OCI-LY1 (cell line): ENCODE measurements at regions not wholly inside any gene's neighbourhood (a gene's known extent, or its start where the extent isn't known, plus 50 kb on each side); places are given as distances from the start of the nearest gene placed in this dataset.

Source experiments
- H2AFZ ChIP-seq: fragments of 200-600 bp; sonication (generic), shearing (Covaris generic); 2 replicates; pipeline ENCODE4 v1.6.0; 2014; ENCODE audit warnings: antibody characterized with exemption, mild to moderate bottlenecking, low read length
- H3F3A ChIP-seq: fragments of 200-600 bp; sonication (generic), shearing (Covaris generic); 2 replicates; pipeline ENCODE4 v1.6.0; 2014; ENCODE audit warnings: mild to moderate bottlenecking, antibody characterized with exemption, low read length, moderate library complexity; ENCODE audit not compliant: insufficient read depth
- H3K27ac ChIP-seq: fragments of 200-600 bp; sonication (generic); 2 replicates; pipeline ENCODE4 v1.5.1; 2014; ENCODE audit warnings: low read length, mixed run types, mild to moderate bottlenecking, low read depth; ENCODE audit not compliant: poor library complexity, severe bottlenecking
- H3K27me3 ChIP-seq: fragments of 200-600 bp; sonication (generic); 2 replicates; pipeline ENCODE4 v1.6.0; 2014; ENCODE audit warnings: antibody characterized with exemption, mild to moderate bottlenecking, low read length, moderate library complexity; ENCODE audit not compliant: insufficient read depth
- H3K36me3 ChIP-seq: fragments of 200-600 bp; sonication (generic); 2 replicates; pipeline ENCODE4 v1.6.1; 2014; ENCODE audit warnings: mild to moderate bottlenecking, antibody characterized with exemption, low read length, moderate library complexity, mixed read lengths; ENCODE audit not compliant: insufficient read depth
- H3K4me1 ChIP-seq: fragments of 200-600 bp; sonication (generic); 2 replicates; pipeline ENCODE4 v1.5.1; 2014; ENCODE audit warnings: mild to moderate bottlenecking, low read length, moderate library complexity; ENCODE audit not compliant: insufficient read depth, severe bottlenecking
- H3K4me2 ChIP-seq: fragments of 200-600 bp; sonication (generic), shearing (Covaris generic); 2 replicates; pipeline ENCODE4 v1.6.1; 2014; ENCODE audit warnings: low read length
- H3K4me3 ChIP-seq: fragments of 200-600 bp; sonication (generic); 2 replicates; pipeline ENCODE4 v1.5.1; 2014; ENCODE audit warnings: low read length, low read depth, mild to moderate bottlenecking, mixed read lengths; ENCODE audit not compliant: poor library complexity, severe bottlenecking
- H3K79me2 ChIP-seq: fragments of 200-600 bp; shearing (Covaris generic); 2 replicates; pipeline ENCODE4 v1.6.1; 2016; ENCODE audit warnings: mixed run types, low read length, mixed read lengths; ENCODE audit not compliant: insufficient read depth
- H3K9ac ChIP-seq: fragments of 200-600 bp; sonication (generic), shearing (Covaris generic); 2 replicates; pipeline ENCODE4 v1.6.1; 2014; ENCODE audit warnings: mild to moderate bottlenecking, low read length, mixed read lengths
- H3K9me2 ChIP-seq: fragments of 200-600 bp; sonication (generic), shearing (Covaris generic); 2 replicates; pipeline ENCODE4 v1.6.1; 2014; ENCODE audit warnings: low read depth, mild to moderate bottlenecking, low read length, mixed read lengths
- H3K9me3 ChIP-seq: fragments of 200-600 bp; shearing (Covaris generic); 2 replicates; pipeline ENCODE4 v1.6.1; 2014; ENCODE audit warnings: low read length, mixed read lengths
- H4K20me1 ChIP-seq: fragments of 200-600 bp; sonication (generic), shearing (Covaris generic); 2 replicates; pipeline ENCODE4 v1.6.0; 2016; ENCODE audit warnings: mild to moderate bottlenecking, low read length; ENCODE audit not compliant: insufficient read depth
- EZH2 ChIP-seq: fragments of 200-600 bp; sonication (generic), shearing (Covaris generic); IDR thresholded peaks from 2 replicates; pipeline ENCODE4 v1.8.0; 2017; ENCODE audit warnings: borderline replicate concordance, mixed run types, mild to moderate bottlenecking, antibody characterized with exemption, low read length, moderate library complexity, mixed read lengths
- TF ChIP-seq, protein P1 (sequence below): fragments of 200-600 bp; sonication (generic), shearing (Covaris generic); IDR thresholded peaks from 2 replicates; pipeline ENCODE4 v1.5.1; 2017; ENCODE audit warnings: mild to moderate bottlenecking, antibody characterized with exemption, low read length, moderate library complexity, mixed read lengths

DNA sequence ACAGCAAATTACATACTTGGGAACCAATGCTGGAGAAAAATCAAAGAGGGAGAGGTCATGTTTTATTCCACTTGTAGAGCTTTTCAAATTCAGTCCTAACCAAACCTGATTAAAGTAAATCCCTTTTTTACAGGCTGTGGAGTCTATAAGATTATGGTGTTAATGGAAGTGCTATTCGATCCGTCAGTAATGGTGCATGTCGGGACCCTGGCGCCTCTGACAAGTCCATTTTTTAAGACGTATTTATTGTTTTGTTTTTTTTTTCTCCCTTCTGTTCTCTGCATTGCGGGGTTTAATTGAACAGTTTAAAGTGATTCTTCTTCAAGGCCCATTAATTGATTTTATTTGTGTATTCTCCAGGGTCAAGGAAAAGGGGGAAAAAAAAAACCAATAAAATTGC is 725.9 kb downstream of the TUSC7 start:
- H3K4me1 ChIP-seq, result no peaks in the 10 kb centered on the region
- H3F3A ChIP-seq, result no peaks in the 10 kb centered on the region
- no peak overlapping the region for H3K9ac ChIP-seq
- no peaks in the 10 kb centered on the region for H3K36me3 ChIP-seq
- H3K79me2 ChIP-seq, result no peaks in the 10 kb centered on the region
- no peak overlapping the region for H2AFZ ChIP-seq
- H3K4me2 ChIP-seq, result no peak overlapping the region
- H3K9me3 ChIP-seq, result no peaks in the 10 kb centered on the region
- H3K9me2 ChIP-seq, result no peaks in the 10 kb centered on the region
- H3K27ac ChIP-seq, result no peak overlapping the region
- no peaks in the 10 kb centered on the region for H3K27me3 ChIP-seq
- no peak for TF ChIP-seq EZH2
- TF ChIP-seq, protein P1, sequence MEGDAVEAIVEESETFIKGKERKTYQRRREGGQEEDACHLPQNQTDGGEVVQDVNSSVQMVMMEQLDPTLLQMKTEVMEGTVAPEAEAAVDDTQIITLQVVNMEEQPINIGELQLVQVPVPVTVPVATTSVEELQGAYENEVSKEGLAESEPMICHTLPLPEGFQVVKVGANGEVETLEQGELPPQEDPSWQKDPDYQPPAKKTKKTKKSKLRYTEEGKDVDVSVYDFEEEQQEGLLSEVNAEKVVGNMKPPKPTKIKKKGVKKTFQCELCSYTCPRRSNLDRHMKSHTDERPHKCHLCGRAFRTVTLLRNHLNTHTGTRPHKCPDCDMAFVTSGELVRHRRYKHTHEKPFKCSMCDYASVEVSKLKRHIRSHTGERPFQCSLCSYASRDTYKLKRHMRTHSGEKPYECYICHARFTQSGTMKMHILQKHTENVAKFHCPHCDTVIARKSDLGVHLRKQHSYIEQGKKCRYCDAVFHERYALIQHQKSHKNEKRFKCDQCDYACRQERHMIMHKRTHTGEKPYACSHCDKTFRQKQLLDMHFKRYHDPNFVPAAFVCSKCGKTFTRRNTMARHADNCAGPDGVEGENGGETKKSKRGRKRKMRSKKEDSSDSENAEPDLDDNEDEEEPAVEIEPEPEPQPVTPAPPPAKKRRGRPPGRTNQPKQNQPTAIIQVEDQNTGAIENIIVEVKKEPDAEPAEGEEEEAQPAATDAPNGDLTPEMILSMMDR, result no peak
- H4K20me1 ChIP-seq, result no peaks in the 10 kb centered on the region
- H3K4me3 ChIP-seq, result no peak overlapping the region

DNA sequence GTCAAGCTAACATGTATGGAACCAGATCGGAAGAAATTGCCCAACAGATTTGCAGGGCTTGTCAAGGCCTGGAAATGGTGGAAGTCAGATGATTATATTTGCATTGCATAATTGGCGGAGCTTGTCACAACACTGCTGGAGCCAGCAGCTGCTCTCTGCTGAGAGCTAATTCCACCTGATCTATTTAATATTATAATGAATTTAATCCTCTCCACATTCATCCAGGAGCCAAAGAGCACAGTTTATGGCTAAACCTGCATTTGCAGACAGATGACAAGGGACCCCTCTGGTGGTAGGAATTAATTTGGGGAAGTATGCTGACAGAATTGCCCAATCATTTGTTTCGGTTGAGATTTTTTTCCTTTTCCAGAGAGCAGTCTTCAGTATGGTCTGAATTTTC is 730.2 kb downstream of the TUSC7 start:
- Histone ChIP-seq H3K36me3 (no peaks in the 10 kb centered on the region), H3K27me3 (no peaks in the 10 kb centered on the region), H3K27ac (no peak overlapping the region), H3K4me2 (no peak overlapping the region), H3K4me1 (no peaks in the 10 kb centered on the region), H3K9me2 (no peaks in the 10 kb centered on the region), H2AFZ (no peak overlapping the region), H3K79me2 (no peaks in the 10 kb centered on the region), H3K9me3 (no peaks in the 10 kb centered on the region), H4K20me1 (no peaks in the 10 kb centered on the region), H3K9ac (no peak overlapping the region), H3F3A (no peaks in the 10 kb centered on the region), H3K4me3 (no peak overlapping the region)
- no peak for TF ChIP-seq EZH2
- TF ChIP-seq, protein P1, result no peak

DNA sequence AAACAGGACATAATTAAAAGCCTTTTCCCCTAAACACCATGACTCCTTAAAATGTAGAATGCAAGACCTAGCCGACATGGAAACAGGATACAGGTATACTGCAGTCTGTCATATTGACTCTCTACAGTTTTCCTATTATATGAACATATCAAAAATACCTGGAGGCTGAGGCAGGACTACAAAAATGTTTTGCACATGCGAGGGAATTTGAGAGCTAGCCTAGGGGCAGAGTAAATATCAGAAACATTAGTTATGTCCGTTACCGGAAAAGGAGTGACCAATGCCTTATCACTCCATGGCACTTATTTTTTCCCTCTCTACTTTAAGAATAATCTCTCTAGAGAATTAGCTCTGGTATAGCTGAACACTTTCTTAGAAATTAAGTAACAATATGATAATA is 732.3 kb downstream of the TUSC7 start:
- Histone ChIP-seq H3K4me3 (no peak overlapping the region), H3K27ac (no peak overlapping the region), H3K36me3 (no peaks in the 10 kb centered on the region)

More for the DNA sequence above, 732.3 kb downstream of the TUSC7 start:
- H3K4me1 ChIP-seq, result no peaks in the 10 kb centered on the region
- no peaks in the 10 kb centered on the region for H3K79me2 ChIP-seq
- no peak overlapping the region for H3K4me2 ChIP-seq
- no peak overlapping the region for H3K9ac ChIP-seq
- H3K9me3 ChIP-seq, result no peaks in the 10 kb centered on the region
- TF ChIP-seq, protein P1, result no peak
- TF ChIP-seq EZH2, result no peak
- H4K20me1 ChIP-seq, result no peaks in the 10 kb centered on the region
- no peak overlapping the region for H2AFZ ChIP-seq
- H3K27me3 ChIP-seq, result no peaks in the 10 kb centered on the region
- H3F3A ChIP-seq, result no peaks in the 10 kb centered on the region
- H3K9me2 ChIP-seq, result no peaks in the 10 kb centered on the region
